OCI-LY1 (cell line): ENCODE measurements at regions not wholly inside any gene's neighbourhood (a gene's known extent, or its start where the extent isn't known, plus 50 kb on each side); places are given as distances from the start of the nearest gene placed in this dataset.

ENCODE experiments used
- H2AFZ ChIP-seq: fragments of 200-600 bp; sonication (generic), shearing (Covaris generic); 2 replicates; pipeline ENCODE4 v1.6.0; 2014; ENCODE audit warnings: antibody characterized with exemption, mild to moderate bottlenecking, low read length
- H3F3A ChIP-seq: fragments of 200-600 bp; sonication (generic), shearing (Covaris generic); 2 replicates; pipeline ENCODE4 v1.6.0; 2014; ENCODE audit warnings: mild to moderate bottlenecking, antibody characterized with exemption, low read length, moderate library complexity; ENCODE audit not compliant: insufficient read depth
- H3K27ac ChIP-seq: fragments of 200-600 bp; sonication (generic); 2 replicates; pipeline ENCODE4 v1.5.1; 2014; ENCODE audit warnings: low read length, mixed run types, mild to moderate bottlenecking, low read depth; ENCODE audit not compliant: poor library complexity, severe bottlenecking
- H3K27me3 ChIP-seq: fragments of 200-600 bp; sonication (generic); 2 replicates; pipeline ENCODE4 v1.6.0; 2014; ENCODE audit warnings: antibody characterized with exemption, mild to moderate bottlenecking, low read length, moderate library complexity; ENCODE audit not compliant: insufficient read depth
- H3K36me3 ChIP-seq: fragments of 200-600 bp; sonication (generic); 2 replicates; pipeline ENCODE4 v1.6.1; 2014; ENCODE audit warnings: mild to moderate bottlenecking, antibody characterized with exemption, low read length, moderate library complexity, mixed read lengths; ENCODE audit not compliant: insufficient read depth
- H3K4me1 ChIP-seq: fragments of 200-600 bp; sonication (generic); 2 replicates; pipeline ENCODE4 v1.5.1; 2014; ENCODE audit warnings: mild to moderate bottlenecking, low read length, moderate library complexity; ENCODE audit not compliant: insufficient read depth, severe bottlenecking
- H3K4me2 ChIP-seq: fragments of 200-600 bp; sonication (generic), shearing (Covaris generic); 2 replicates; pipeline ENCODE4 v1.6.1; 2014; ENCODE audit warnings: low read length
- H3K4me3 ChIP-seq: fragments of 200-600 bp; sonication (generic); 2 replicates; pipeline ENCODE4 v1.5.1; 2014; ENCODE audit warnings: low read length, low read depth, mild to moderate bottlenecking, mixed read lengths; ENCODE audit not compliant: poor library complexity, severe bottlenecking
- H3K79me2 ChIP-seq: fragments of 200-600 bp; shearing (Covaris generic); 2 replicates; pipeline ENCODE4 v1.6.1; 2016; ENCODE audit warnings: mixed run types, low read length, mixed read lengths; ENCODE audit not compliant: insufficient read depth
- H3K9ac ChIP-seq: fragments of 200-600 bp; sonication (generic), shearing (Covaris generic); 2 replicates; pipeline ENCODE4 v1.6.1; 2014; ENCODE audit warnings: mild to moderate bottlenecking, low read length, mixed read lengths
- H3K9me2 ChIP-seq: fragments of 200-600 bp; sonication (generic), shearing (Covaris generic); 2 replicates; pipeline ENCODE4 v1.6.1; 2014; ENCODE audit warnings: low read depth, mild to moderate bottlenecking, low read length, mixed read lengths
- H3K9me3 ChIP-seq: fragments of 200-600 bp; shearing (Covaris generic); 2 replicates; pipeline ENCODE4 v1.6.1; 2014; ENCODE audit warnings: low read length, mixed read lengths
- H4K20me1 ChIP-seq: fragments of 200-600 bp; sonication (generic), shearing (Covaris generic); 2 replicates; pipeline ENCODE4 v1.6.0; 2016; ENCODE audit warnings: mild to moderate bottlenecking, low read length; ENCODE audit not compliant: insufficient read depth
- EZH2 ChIP-seq: fragments of 200-600 bp; sonication (generic), shearing (Covaris generic); IDR thresholded peaks from 2 replicates; pipeline ENCODE4 v1.8.0; 2017; ENCODE audit warnings: borderline replicate concordance, mixed run types, mild to moderate bottlenecking, antibody characterized with exemption, low read length, moderate library complexity, mixed read lengths
- TF ChIP-seq, protein P1 (sequence below): fragments of 200-600 bp; sonication (generic), shearing (Covaris generic); IDR thresholded peaks from 2 replicates; pipeline ENCODE4 v1.5.1; 2017; ENCODE audit warnings: mild to moderate bottlenecking, antibody characterized with exemption, low read length, moderate library complexity, mixed read lengths

GRCh38 chr3:181178991-181179390 lies 189.5 kb upstream of the DNAJC19 start:
- no peaks in the 10 kb centered on the region for H3K27me3 ChIP-seq
- H3F3A ChIP-seq, result no peaks in the 10 kb centered on the region
- no peak overlapping the region for H3K4me2 ChIP-seq
- H3K4me1 ChIP-seq, result no peaks in the 10 kb centered on the region
- H4K20me1 ChIP-seq, result no peaks in the 10 kb centered on the region
- no peak overlapping the region for H3K9ac ChIP-seq
- H3K36me3 ChIP-seq, result no peaks in the 10 kb centered on the region
- no peaks in the 10 kb centered on the region for H3K79me2 ChIP-seq
- H3K27ac ChIP-seq, result no peak overlapping the region
- TF ChIP-seq, protein P1, sequence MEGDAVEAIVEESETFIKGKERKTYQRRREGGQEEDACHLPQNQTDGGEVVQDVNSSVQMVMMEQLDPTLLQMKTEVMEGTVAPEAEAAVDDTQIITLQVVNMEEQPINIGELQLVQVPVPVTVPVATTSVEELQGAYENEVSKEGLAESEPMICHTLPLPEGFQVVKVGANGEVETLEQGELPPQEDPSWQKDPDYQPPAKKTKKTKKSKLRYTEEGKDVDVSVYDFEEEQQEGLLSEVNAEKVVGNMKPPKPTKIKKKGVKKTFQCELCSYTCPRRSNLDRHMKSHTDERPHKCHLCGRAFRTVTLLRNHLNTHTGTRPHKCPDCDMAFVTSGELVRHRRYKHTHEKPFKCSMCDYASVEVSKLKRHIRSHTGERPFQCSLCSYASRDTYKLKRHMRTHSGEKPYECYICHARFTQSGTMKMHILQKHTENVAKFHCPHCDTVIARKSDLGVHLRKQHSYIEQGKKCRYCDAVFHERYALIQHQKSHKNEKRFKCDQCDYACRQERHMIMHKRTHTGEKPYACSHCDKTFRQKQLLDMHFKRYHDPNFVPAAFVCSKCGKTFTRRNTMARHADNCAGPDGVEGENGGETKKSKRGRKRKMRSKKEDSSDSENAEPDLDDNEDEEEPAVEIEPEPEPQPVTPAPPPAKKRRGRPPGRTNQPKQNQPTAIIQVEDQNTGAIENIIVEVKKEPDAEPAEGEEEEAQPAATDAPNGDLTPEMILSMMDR, result no peak
- TF ChIP-seq EZH2, result no peak
- no peaks in the 10 kb centered on the region for H3K9me2 ChIP-seq
- H3K4me3 ChIP-seq, result no peak overlapping the region
- no peak overlapping the region for H2AFZ ChIP-seq
- H3K9me3 ChIP-seq, result no peaks in the 10 kb centered on the region

DNA sequence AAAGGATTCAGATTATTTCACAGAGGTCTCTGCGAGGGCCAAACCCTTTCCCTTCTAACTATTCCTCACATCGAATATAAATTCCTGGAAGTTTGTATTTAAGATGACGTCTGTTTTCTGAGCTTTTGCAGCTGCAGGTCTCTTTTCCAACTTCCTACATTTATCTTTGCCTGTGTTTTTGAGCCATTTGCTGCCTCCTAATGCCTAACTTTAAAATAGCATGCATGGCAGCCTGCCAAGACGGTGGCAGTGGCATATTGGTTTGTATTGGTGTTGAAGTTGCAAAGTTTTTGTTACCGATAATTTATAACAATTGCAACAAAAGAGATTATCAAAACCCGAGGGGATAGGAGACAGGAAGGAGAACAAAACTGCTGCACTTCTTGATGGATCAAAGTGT lies 187.1 kb upstream of the DNAJC19 start:
- H3K9me3 ChIP-seq, result no peaks in the 10 kb centered on the region
- H2AFZ ChIP-seq, result no peak overlapping the region
- TF ChIP-seq EZH2, result no peak
- TF ChIP-seq, protein P1, result peak; percentile 75

GRCh38 chr3:181174676-181175233 lies 185.2 kb upstream of the DNAJC19 start:
- no peak overlapping the region for H3K27ac ChIP-seq
- H4K20me1 ChIP-seq, result no peaks in the 10 kb centered on the region
- H3K9me3 ChIP-seq, result no peaks in the 10 kb centered on the region
- no peaks in the 10 kb centered on the region for H3K36me3 ChIP-seq
- H3K79me2 ChIP-seq, result no peaks in the 10 kb centered on the region
- no peak overlapping the region for H3K9ac ChIP-seq
- no peak for TF ChIP-seq EZH2
- TF ChIP-seq, protein P1, result no peak
- H3K4me1 ChIP-seq, result no peaks in the 10 kb centered on the region
- H3K9me2 ChIP-seq, result no peaks in the 10 kb centered on the region
- H2AFZ ChIP-seq, result no peak overlapping the region
- H3K27me3 ChIP-seq, result no peaks in the 10 kb centered on the region
- no peak overlapping the region for H3K4me2 ChIP-seq
- H3F3A ChIP-seq, result no peaks in the 10 kb centered on the region
- no peak overlapping the region for H3K4me3 ChIP-seq

More for the DNA sequence above, 187.1 kb upstream of the DNAJC19 start:
- no peaks in the 10 kb centered on the region for H3K4me1 ChIP-seq
- H3K9me2 ChIP-seq, result no peaks in the 10 kb centered on the region
- no peaks in the 10 kb centered on the region for H3K27me3 ChIP-seq
- no peaks in the 10 kb centered on the region for H3K79me2 ChIP-seq
- no peaks in the 10 kb centered on the region for H3K36me3 ChIP-seq
- H3K4me2 ChIP-seq, result no peak overlapping the region
- no peak overlapping the region for H3K27ac ChIP-seq
- no peaks in the 10 kb centered on the region for H3F3A ChIP-seq
- H4K20me1 ChIP-seq, result no peaks in the 10 kb centered on the region
- no peak overlapping the region for H3K9ac ChIP-seq
- no peak overlapping the region for H3K4me3 ChIP-seq
